Nephron progenitor cell (in vitro differentiated cells): ENCODE measurements at regions not wholly inside any gene's neighbourhood (a gene's known extent, or its start where the extent isn't known, plus 50 kb on each side); places are given as distances from the start of the nearest gene placed in this dataset.

ENCODE experiments used
- DNase-seq: peaks from one replicate; pipeline ENCODE4 v3.0.0; 2021
- H3K27ac Mint-ChIP-seq: 2 replicates; pipeline ENCODE4 v1.8.0; 2021; ENCODE audit warnings: mild to moderate bottlenecking, moderate library complexity, mixed read lengths
- H3K27me3 Mint-ChIP-seq: 2 replicates; pipeline ENCODE4 v1.8.0; 2021; ENCODE audit warnings: mild to moderate bottlenecking, low read depth, mixed read lengths; ENCODE audit not compliant: poor library complexity
- H3K36me3 Mint-ChIP-seq: 2 replicates; pipeline ENCODE4 v1.8.0; 2021; ENCODE audit warnings: low read depth, mixed read lengths
- H3K4me1 Mint-ChIP-seq: 2 replicates; pipeline ENCODE4 v1.8.0; 2021; ENCODE audit warnings: mixed read lengths
- H3K4me3 Mint-ChIP-seq: 2 replicates; pipeline ENCODE4 v1.8.0; 2021; ENCODE audit warnings: mild to moderate bottlenecking, moderate library complexity, mixed read lengths
- H3K9me3 Mint-ChIP-seq: 2 replicates; pipeline ENCODE4 v1.8.0; 2021; ENCODE audit warnings: mild to moderate bottlenecking, moderate library complexity, mixed read lengths
- TF ChIP-seq, protein P1 (sequence below): fragments of 200-600 bp; sonication (generic); IDR thresholded peaks from 2 replicates; pipeline ENCODE4 v1.5.0; 2021; ENCODE audit warnings: antibody characterized with exemption

DNA sequence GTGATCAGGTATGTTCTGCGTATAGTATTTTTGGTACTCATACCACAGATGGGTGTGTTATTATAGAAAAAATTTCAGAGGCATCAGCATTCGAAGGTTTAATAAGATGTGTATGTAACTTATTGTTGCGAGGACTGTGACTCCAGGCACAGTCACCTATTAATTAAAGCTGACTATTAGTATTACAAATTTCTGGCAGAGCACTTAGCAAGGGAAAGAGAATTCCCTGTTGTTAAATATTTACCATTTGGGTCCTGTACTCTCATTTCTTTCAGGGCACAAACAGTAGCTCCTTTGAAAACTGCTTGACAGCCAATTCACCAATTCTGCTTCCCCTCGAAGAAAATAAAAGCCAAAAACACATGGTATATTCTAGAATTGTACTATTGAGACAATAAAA, 653.8 kb downstream of the ELAVL2 start:
- H3K27ac Mint-ChIP-seq, result no peak overlapping the region
- no peak for DNase-seq
- peaks cover 3% of the 10 kb centered on the region for H3K27me3 Mint-ChIP-seq
- TF ChIP-seq, protein P1, sequence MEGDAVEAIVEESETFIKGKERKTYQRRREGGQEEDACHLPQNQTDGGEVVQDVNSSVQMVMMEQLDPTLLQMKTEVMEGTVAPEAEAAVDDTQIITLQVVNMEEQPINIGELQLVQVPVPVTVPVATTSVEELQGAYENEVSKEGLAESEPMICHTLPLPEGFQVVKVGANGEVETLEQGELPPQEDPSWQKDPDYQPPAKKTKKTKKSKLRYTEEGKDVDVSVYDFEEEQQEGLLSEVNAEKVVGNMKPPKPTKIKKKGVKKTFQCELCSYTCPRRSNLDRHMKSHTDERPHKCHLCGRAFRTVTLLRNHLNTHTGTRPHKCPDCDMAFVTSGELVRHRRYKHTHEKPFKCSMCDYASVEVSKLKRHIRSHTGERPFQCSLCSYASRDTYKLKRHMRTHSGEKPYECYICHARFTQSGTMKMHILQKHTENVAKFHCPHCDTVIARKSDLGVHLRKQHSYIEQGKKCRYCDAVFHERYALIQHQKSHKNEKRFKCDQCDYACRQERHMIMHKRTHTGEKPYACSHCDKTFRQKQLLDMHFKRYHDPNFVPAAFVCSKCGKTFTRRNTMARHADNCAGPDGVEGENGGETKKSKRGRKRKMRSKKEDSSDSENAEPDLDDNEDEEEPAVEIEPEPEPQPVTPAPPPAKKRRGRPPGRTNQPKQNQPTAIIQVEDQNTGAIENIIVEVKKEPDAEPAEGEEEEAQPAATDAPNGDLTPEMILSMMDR, result no peak
- peaks cover 6% of the 10 kb centered on the region for H3K9me3 Mint-ChIP-seq
- no peaks in the 10 kb centered on the region for H3K4me1 Mint-ChIP-seq
- H3K36me3 Mint-ChIP-seq, result no peaks in the 10 kb centered on the region
- H3K4me3 Mint-ChIP-seq, result no peak overlapping the region

DNA sequence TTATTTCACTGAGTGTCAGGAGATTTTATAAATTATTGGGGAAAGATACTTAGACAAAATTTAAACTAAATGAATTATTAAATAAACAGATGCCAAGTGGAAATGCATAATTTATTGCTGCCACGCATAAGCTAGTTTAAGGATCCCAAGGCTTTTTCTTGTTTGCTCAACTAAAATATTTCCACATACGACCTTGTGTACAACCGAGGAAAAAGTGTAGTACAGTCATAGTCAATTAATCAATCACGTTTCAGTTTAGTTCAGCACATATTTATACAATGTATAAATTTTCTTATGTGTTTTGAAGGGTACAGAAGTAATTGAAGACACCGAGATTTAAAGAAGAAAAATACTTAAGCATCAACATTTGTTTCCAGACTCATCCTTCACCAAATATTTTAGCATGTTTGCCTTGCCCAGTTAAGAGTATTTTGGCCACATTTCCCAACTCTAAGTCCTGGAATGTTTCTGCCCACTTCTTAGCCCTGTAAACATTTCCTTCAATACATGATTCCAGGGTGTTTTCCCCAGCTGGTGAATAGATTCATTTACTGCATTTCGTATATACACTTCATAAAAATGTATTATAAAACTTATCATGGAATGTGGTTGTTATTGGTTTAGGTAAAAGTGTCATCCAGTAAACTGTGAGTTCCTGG, 652.9 kb downstream of the ELAVL2 start:
- TF ChIP-seq, protein P1, result no peak
- Mint-ChIP-seq H3K4me1 (no peaks in the 10 kb centered on the region), H3K36me3 (no peaks in the 10 kb centered on the region), H3K27ac (no peak overlapping the region), H3K9me3 (peaks cover 6% of the 10 kb centered on the region), H3K27me3 (peaks cover 3% of the 10 kb centered on the region), H3K4me3 (no peak overlapping the region)
- DNase-seq, result no peak

DNA sequence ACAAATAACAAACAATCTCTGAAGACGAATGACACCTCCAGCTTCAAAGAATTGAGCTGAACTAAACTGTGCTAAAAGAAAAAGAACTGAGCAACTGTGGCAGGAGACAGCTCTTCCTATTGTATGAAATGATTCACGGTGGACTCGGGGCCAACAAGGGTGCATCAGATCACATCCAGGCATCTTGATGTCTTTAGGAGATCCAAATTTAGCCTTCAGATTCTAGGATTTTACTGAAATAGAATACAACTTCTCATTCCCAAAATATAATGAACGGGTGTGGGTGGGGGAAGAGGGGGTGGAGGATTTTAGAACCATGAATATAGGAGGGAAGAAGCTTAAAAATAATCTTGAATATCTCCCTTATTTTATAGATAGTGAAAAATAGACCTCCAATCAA, 631.8 kb downstream of the ELAVL2 start:
- H3K4me1 Mint-ChIP-seq, result no peaks in the 10 kb centered on the region
- no peak for DNase-seq

DNA sequence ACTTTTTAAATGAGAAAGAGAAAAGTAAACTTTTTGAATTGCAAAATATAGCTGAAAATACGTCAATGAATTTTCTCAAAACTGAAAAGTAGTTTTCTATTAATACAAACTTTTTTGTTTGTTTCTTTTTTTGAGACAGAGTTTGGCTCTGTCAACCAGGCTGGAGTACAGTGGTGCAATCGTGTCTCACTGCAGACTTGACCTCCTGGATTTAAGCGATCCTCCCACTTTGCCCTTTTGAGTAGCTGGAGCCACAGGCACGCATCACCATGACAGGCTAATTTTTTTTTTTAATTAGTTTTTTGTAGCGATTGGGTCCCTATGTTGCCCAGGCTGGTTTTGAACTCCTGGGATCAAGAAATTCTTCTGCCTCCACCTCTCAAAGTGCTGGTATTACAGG, 610.4 kb downstream of the ELAVL2 start:
- H3K4me1 Mint-ChIP-seq, result no peaks in the 10 kb centered on the region
- TF ChIP-seq, protein P1, result no peak
- no peak overlapping the region for H3K4me3 Mint-ChIP-seq
- no peaks in the 10 kb centered on the region for H3K9me3 Mint-ChIP-seq
- H3K27ac Mint-ChIP-seq, result no peak overlapping the region
- H3K27me3 Mint-ChIP-seq, result no peaks in the 10 kb centered on the region
- no peaks in the 10 kb centered on the region for H3K36me3 Mint-ChIP-seq
- no peak for DNase-seq

More for the DNA sequence above, 631.8 kb downstream of the ELAVL2 start:
- Mint-ChIP-seq H3K27ac (no peak overlapping the region), H3K4me3 (no peak overlapping the region), H3K36me3 (no peaks in the 10 kb centered on the region), H3K9me3 (no peaks in the 10 kb centered on the region), H3K27me3 (no peaks in the 10 kb centered on the region)
- TF ChIP-seq, protein P1, result no peak

DNA sequence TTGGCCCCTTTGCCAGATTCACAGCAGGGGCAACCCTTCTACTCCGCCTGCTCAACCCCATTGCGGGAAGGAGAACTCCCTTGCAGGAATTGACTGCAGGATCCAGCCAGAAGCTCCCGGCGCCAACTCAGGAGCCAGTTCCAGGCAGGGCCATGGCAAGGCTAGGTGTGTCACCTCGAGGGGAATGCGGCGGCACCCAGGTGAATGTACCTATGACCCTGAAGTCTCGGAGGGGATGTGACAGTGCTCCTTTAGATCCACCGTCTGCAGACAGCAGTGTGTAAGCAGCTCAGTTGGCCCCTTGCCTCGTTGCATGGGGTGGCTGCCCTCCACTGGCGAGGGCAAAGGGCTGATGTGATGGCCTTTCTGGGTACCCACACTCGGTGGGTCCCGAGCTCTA, 606.6 kb downstream of the ELAVL2 start:
- Mint-ChIP-seq H3K4me3 (no peak overlapping the region), H3K4me1 (no peaks in the 10 kb centered on the region), H3K36me3 (no peaks in the 10 kb centered on the region), H3K27me3 (no peaks in the 10 kb centered on the region), H3K27ac (no peak overlapping the region), H3K9me3 (peaks cover 18% of the 10 kb centered on the region)
- DNase-seq, result no peak
- TF ChIP-seq, protein P1, result no peak

DNA sequence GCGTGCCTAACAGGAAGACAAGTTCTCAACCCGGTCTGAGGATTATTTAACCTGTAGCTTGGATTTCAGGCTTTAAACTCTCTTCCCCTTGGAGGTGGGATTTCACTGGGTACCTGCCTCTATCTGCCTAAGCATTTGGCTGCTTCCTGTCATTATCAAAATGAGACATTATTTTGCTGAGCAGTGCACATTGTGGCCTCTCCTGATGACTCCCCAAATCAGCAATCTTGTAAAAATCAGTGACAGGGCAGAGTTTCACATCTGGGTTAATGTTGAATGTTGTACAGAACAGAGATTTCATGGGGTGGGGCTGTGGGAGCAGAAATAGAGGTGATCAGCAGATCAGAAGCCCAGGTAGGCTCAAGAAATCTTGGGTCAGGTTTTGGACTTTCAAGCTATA, 605.9 kb downstream of the ELAVL2 start:
- no peak for DNase-seq
- no peaks in the 10 kb centered on the region for H3K4me1 Mint-ChIP-seq
- no peak overlapping the region for H3K27ac Mint-ChIP-seq
- H3K36me3 Mint-ChIP-seq, result no peaks in the 10 kb centered on the region
- H3K27me3 Mint-ChIP-seq, result no peaks in the 10 kb centered on the region
- H3K9me3 Mint-ChIP-seq, result peaks cover 23% of the 10 kb centered on the region
- TF ChIP-seq, protein P1, result no peak
- no peak overlapping the region for H3K4me3 Mint-ChIP-seq
